Testis (tissue), 2 donors: ENCODE measurements at regions not wholly inside any gene's neighbourhood (a gene's known extent, or its start where the extent isn't known, plus 50 kb on each side); places are given as distances from the start of the nearest gene placed in this dataset.

Source experiments
- POLR2A ChIP-seq: fragments of 450-650 bp; IDR thresholded peaks from one replicate; pipeline ENCODE4 v1.6.1; 2017; ENCODE audit warnings: antibody characterized with exemption, mild to moderate bottlenecking, moderate library complexity
- TF ChIP-seq, protein P1 (sequence below), 3 experiments: fragments of 450-650 bp in 2 of 3; fragments of 200-600 bp in 1 of 3; sonication (generic) in 1 of 3; IDR thresholded peaks; one replicate each; pipeline ENCODE4 v1.5.1; 2016 to 2019; ENCODE audit warnings: antibody characterized with exemption in 3 of 3, mild to moderate bottlenecking in 2 of 3, moderate library complexity in 1 of 3

DNA sequence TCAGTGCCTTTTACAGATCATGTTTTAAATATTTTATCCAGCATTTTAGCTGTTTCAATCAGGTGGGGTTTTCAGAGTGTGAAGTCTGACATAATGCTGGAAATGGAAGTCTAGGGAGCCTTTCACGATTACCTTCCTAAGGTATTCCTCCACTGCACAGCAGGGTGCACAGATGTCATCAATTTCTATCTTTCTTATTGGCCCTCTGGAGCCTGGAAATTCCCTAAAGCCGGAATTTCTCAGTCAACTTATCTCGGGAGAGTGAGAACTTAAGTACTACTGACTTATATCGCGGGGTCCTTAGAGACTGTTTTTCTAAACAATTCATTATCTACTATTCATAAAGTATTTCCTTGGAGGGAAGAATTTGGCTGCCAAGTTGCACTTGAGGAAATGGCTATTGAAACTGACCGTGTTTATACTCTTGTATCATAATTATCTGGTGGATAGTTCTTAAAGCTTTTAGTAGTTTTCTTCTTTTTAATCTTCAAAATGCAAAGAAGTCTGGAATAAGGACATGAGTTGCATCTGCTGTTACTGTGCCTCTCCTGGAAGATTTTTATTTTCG lies 311.8 kb upstream of the B3GALT2 start:
- TF ChIP-seq, protein P1, sequence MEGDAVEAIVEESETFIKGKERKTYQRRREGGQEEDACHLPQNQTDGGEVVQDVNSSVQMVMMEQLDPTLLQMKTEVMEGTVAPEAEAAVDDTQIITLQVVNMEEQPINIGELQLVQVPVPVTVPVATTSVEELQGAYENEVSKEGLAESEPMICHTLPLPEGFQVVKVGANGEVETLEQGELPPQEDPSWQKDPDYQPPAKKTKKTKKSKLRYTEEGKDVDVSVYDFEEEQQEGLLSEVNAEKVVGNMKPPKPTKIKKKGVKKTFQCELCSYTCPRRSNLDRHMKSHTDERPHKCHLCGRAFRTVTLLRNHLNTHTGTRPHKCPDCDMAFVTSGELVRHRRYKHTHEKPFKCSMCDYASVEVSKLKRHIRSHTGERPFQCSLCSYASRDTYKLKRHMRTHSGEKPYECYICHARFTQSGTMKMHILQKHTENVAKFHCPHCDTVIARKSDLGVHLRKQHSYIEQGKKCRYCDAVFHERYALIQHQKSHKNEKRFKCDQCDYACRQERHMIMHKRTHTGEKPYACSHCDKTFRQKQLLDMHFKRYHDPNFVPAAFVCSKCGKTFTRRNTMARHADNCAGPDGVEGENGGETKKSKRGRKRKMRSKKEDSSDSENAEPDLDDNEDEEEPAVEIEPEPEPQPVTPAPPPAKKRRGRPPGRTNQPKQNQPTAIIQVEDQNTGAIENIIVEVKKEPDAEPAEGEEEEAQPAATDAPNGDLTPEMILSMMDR (IDR thresholded peaks at IDR 0.05): no peak
- no peak for TF ChIP-seq POLR2A
